GM19455 (cell line): ENCODE measurements at regions not wholly inside any gene's neighbourhood (a gene's known extent, or its start where the extent isn't known, plus 50 kb on each side); places are given as distances from the start of the nearest gene placed in this dataset.
"Not testable (repeated sequence)": the region's sequence is repeated elsewhere in the genome, so short reads cannot be mapped to it uniquely, and the experiment has no call there.

Source experiments
- ATAC-seq: cut with Tn5 transposase; IDR thresholded peaks from one replicate; pipeline ENCODE4 v1.9.1; 2021; ENCODE audit not compliant: unreplicated experiment

- no peak for ATAC-seq
Measured at GRCh38 chr5:87787625-87788256, 375.0 kb upstream of the CCNH start.

GRCh38 chr5:87787086-87787485 is 374.4 kb upstream of the CCNH start:
- ATAC-seq: no peak

GRCh38 chr5:87786471-87786870 is 373.7 kb upstream of the CCNH start:
- ATAC-seq: no peak

GRCh38 chr5:87785554-87786335 is 373.0 kb upstream of the CCNH start:
- no peak for ATAC-seq

- no peak for ATAC-seq
Measured at GRCh38 chr5:87784879-87785495, 372.3 kb upstream of the CCNH start.

- no peak for ATAC-seq
Measured at GRCh38 chr5:87784311-87784710, 371.6 kb upstream of the CCNH start.

- ATAC-seq: no peak
Measured at GRCh38 chr5:87782916-87783315, 370.2 kb upstream of the CCNH start.

GRCh38 chr5:87781976-87782375 is 369.2 kb upstream of the CCNH start:
- ATAC-seq: no peak

- peak; percentile 100 for ATAC-seq
Measured at GRCh38 chr5:87780831-87781760, 368.4 kb upstream of the CCNH start.

- no peak for ATAC-seq
Measured at GRCh38 chr5:87778876-87779275, 366.1 kb upstream of the CCNH start.

GRCh38 chr5:87777877-87778276 is 365.1 kb upstream of the CCNH start:
- no peak for ATAC-seq

- ATAC-seq: no peak
Measured at GRCh38 chr5:87776785-87777184, 364.1 kb upstream of the CCNH start.

GRCh38 chr5:87776302-87776701 is 363.6 kb upstream of the CCNH start:
- ATAC-seq: not testable (repeated sequence)

- ATAC-seq: no peak
Measured at GRCh38 chr5:87775228-87775627, 362.5 kb upstream of the CCNH start.

GRCh38 chr5:87774804-87775203 is 362.1 kb upstream of the CCNH start:
- no peak for ATAC-seq

GRCh38 chr5:87770601-87771121 is 357.9 kb upstream of the CCNH start:
- no peak for ATAC-seq

GRCh38 chr5:87770016-87770570 is 357.4 kb upstream of the CCNH start:
- no peak for ATAC-seq

GRCh38 chr5:87769157-87769556 is 356.4 kb upstream of the CCNH start:
- no peak for ATAC-seq

GRCh38 chr5:87768190-87768589 is 355.5 kb upstream of the CCNH start:
- no peak for ATAC-seq

- ATAC-seq: no peak
Measured at GRCh38 chr5:87765009-87765408, 352.3 kb upstream of the CCNH start.

- ATAC-seq: no peak
Measured at GRCh38 chr5:87762631-87763030, 349.9 kb upstream of the CCNH start.
